GDM1 (cell line): ENCODE measurements at regions not wholly inside any gene's neighbourhood (a gene's known extent, or its start where the extent isn't known, plus 50 kb on each side); places are given as distances from the start of the nearest gene placed in this dataset.

Experiments
- DNase-seq: peaks from one replicate; lab custom pipeline; 2025; lab: John Stamatoyannopoulos, UW

- no peak for DNase-seq
Measured at GRCh38 chr4:62256479-62256878, 1056.4 kb downstream of the ADGRL3 start.

- DNase-seq, result no peak
Measured at GRCh38 chr4:62252728-62253127, 1052.6 kb downstream of the ADGRL3 start.

GRCh38 chr4:62250100-62250499 lies 1050.0 kb downstream of the ADGRL3 start:
- no peak for DNase-seq

GRCh38 chr4:62243895-62244294 lies 1043.8 kb downstream of the ADGRL3 start:
- no peak for DNase-seq

- DNase-seq, result no peak
Measured at GRCh38 chr4:62235911-62236310, 1035.8 kb downstream of the ADGRL3 start.

- DNase-seq, result no peak
Measured at GRCh38 chr4:62232814-62233213, 1032.7 kb downstream of the ADGRL3 start.

- no peak for DNase-seq
Measured at GRCh38 chr4:62231994-62232393, 1031.9 kb downstream of the ADGRL3 start.

GRCh38 chr4:62226082-62226481 lies 1026.0 kb downstream of the ADGRL3 start:
- DNase-seq, result no peak

GRCh38 chr4:62222121-62222520 lies 1022.0 kb downstream of the ADGRL3 start:
- DNase-seq, result no peak

GRCh38 chr4:62210486-62210885 lies 1010.4 kb downstream of the ADGRL3 start:
- no peak for DNase-seq

- DNase-seq, result no peak
Measured at GRCh38 chr4:62209757-62210485, 1009.8 kb downstream of the ADGRL3 start.

- DNase-seq, result no peak
Measured at GRCh38 chr4:62208921-62209320, 1008.8 kb downstream of the ADGRL3 start.

GRCh38 chr4:62204136-62204535 lies 1004.0 kb downstream of the ADGRL3 start:
- no peak for DNase-seq

- no peak for DNase-seq
Measured at GRCh38 chr4:62199291-62199810, 999.2 kb downstream of the ADGRL3 start.

- no peak for DNase-seq
Measured at GRCh38 chr4:62196338-62196737, 996.2 kb downstream of the ADGRL3 start.

- no peak for DNase-seq
Measured at GRCh38 chr4:62194342-62194741, 994.2 kb downstream of the ADGRL3 start.

- no peak for DNase-seq
Measured at GRCh38 chr4:62193761-62194160, 993.6 kb downstream of the ADGRL3 start.

- DNase-seq, result no peak
Measured at GRCh38 chr4:62191451-62192240, 991.5 kb downstream of the ADGRL3 start.

GRCh38 chr4:62170235-62170634 lies 970.1 kb downstream of the ADGRL3 start:
- DNase-seq, result no peak

- DNase-seq, result no peak
Measured at GRCh38 chr4:62168681-62169080, 968.6 kb downstream of the ADGRL3 start.

- no peak for DNase-seq
Measured at GRCh38 chr4:62162606-62163005, 962.5 kb downstream of the ADGRL3 start.

GRCh38 chr4:62161446-62161845 lies 961.3 kb downstream of the ADGRL3 start:
- DNase-seq, result no peak

- no peak for DNase-seq
Measured at GRCh38 chr4:62159876-62160275, 959.8 kb downstream of the ADGRL3 start.
